Endothelial cell of hepatic sinusoid (primary cell): ENCODE measurements at regions not wholly inside any gene's neighbourhood (a gene's known extent, or its start where the extent isn't known, plus 50 kb on each side); places are given as distances from the start of the nearest gene placed in this dataset.
"Not testable (repeated sequence)": the region's sequence is repeated elsewhere in the genome, so short reads cannot be mapped to it uniquely, and the experiment has no call there.

Experiments used
- in situ Hi-C: cut with HindIII; loops from 2 replicates; pipeline ENCODE4 v1.10.0; 2017; ENCODE audit warnings: low sequenced_read_pairs

GRCh38 chr6:81630719-81631118, 121.8 kb downstream of the TENT5A start:
- in situ Hi-C loops, result no loop called here

GRCh38 chr6:81625216-81625615, 127.3 kb downstream of the TENT5A start:
- in situ Hi-C loops, result no loop called here

DNA sequence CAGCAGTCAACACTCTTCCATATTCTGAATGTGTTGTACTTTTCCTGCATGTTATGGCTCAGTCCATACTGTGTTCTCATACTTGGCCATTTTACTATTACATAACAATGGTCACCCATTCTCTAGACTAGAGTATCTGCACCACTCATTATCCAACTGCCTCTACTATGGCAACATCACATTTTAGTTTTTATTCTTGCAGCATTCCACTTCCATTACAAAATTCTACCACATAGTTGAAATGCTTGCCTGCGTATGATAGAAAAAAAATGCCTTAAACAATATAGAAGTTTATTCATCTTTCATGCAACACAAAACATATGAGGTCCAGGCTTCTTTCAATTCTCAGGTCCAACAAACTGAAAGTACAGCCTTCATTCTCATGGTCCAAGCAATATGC, 128.0 kb downstream of the TENT5A start:
- in situ Hi-C loops, result no loop called here

DNA sequence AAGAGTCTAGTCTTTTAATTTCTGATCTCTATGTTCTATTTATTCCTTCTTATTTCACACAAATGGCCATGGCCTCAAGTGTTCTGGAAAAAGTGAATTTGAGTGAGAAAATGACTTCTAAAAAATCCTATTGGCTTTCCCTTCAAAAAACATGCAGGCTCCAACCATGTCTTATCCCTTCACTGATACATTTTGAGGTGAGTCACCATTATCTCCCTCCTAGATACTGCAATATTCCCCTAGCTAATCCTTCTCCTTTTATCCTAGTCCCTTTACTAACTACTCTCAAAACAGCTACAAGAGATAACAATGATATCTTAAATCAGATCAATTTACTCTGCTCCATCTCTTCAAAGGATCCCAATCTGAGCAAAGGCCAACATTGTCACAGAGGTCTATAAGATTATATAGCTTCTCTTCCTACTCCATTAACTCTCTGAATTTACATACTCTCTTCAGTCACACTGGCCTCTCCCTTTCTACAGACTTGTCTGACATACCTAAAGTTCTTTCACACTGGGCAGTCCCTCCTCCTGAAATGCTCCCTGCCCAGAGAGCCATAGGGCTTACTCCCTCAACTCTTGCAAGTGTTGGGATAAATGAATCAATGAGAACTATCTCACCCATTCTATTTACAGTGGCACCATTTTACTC, 129.2 kb downstream of the TENT5A start:
- in situ Hi-C loops, result no loop called here

- in situ Hi-C loops, result no loop called here
Observed at GRCh38 chr6:81621816-81622395, 130.6 kb downstream of the TENT5A start.

DNA sequence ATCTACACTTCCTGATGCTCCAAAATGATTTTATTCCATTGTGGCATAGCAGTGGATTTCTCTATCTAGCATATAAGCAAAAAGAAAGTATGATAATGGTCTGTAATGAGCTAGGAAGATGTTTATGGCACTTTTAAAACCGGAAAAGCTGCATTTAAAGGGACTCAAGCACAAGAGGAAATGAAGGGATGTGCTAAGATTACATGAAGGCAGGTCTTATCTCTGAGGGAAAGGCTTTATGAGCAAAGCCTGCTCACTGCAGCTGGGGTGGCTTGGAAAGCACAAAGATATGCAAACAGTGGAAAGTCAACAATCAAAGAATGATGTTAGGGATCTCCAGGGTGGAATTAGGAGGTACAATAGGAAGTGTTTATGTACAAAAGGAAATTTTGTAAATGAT, 138.2 kb downstream of the TENT5A start:
- in situ Hi-C loops, result no loop called here

- in situ Hi-C loops, result no loop called here
Observed at GRCh38 chr6:81613606-81614005, 138.9 kb downstream of the TENT5A start.

GRCh38 chr6:81612136-81612535, 140.3 kb downstream of the TENT5A start:
- in situ Hi-C loops, result no loop called here

DNA sequence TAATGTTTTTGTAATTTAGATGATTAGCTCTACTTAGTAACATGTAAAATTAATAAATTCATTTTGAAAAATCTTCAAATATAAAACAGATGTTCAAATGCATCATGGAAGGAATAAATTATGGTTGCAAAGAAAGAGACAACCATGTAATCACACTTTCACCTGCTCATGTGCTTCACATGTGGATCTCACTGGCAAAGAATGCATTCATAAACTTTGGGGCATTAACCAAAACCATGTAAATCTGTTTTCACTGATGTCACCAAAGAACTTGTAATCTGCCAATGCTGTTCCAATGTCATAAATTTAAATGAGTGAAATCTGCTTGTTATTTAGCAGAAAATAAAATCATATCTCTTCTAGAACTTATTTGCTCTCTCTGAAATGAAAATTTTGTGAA, 142.7 kb downstream of the TENT5A start:
- in situ Hi-C loops, result no loop called here

DNA sequence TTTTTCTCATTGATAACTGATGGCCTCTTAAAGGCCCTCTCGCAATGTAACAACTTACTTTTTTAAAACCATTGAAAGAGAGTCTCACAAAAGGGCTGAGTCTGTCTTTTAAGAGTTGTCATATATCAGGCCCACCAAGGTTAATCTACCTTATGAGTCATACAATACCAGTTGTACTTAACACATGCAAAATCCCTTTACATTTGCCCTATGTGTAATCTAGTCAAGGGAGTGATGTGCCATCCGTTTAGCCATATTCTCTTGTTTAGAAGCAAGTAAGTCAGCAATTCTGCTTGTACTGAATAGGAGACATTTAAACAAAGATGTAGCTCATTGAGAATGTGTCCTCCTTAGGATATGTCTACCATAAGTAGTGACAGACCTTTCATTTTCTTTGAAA, 143.7 kb downstream of the TENT5A start:
- in situ Hi-C loops, result no loop called here

GRCh38 chr6:81606965-81607381, 145.5 kb downstream of the TENT5A start:
- in situ Hi-C loops, result no loop called here

DNA sequence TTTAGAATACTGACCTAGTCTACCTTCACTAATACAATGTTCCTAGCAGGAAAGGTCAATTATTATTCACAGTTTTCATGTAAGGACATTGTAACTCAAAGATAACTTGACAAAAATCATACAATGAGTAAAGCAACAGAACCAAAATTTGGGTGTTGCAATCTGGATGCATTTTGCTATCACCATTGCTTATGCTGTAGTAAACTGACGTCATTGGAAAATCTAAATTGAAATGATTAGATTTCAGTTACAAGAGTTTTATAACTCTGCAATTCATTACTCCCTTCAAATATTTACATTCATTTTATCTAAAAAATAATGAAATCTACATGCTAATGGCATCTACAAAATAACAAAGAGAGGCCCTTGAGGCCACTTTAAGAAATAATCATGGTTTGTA, 147.0 kb downstream of the TENT5A start:
- in situ Hi-C loops, result no loop called here

DNA sequence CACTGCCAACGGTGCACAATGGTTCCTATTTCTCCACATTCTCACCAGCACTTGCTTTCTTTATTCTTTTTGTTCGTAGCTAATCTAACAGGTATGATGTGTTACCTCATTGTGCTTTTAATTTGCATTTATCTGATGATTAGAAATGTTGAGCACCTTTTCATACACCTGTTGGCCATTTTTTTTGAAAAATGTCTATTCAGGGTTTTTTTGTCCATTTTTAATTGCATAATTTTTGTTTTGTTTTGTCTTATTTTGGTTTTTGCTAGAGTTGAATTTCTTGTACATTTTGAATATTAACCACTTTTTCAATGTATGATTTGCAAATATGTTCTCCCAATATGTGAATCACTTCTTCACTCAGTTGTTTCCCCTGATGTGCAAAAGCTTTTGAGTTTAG, 150.6 kb downstream of the TENT5A start:
- in situ Hi-C loops, result no loop called here

DNA sequence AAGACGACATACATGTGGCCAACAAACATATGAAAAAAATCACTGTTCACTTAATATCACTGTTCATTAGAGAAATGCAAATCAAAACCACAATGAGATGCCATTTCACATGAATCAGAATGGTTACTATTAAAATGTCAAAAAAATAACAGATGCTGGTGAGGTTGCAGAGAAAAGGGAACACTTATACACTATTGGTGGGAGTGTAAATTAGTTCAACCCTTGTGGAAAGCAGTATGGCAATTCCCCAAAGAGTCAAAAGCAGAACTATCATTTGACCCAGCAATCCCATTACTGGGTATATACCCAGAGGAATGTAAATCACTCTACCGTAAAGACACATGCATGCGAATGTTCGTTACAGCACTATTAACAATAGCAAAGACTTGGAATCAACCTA, 152.0 kb downstream of the TENT5A start:
- in situ Hi-C loops, result not testable (repeated sequence)

DNA sequence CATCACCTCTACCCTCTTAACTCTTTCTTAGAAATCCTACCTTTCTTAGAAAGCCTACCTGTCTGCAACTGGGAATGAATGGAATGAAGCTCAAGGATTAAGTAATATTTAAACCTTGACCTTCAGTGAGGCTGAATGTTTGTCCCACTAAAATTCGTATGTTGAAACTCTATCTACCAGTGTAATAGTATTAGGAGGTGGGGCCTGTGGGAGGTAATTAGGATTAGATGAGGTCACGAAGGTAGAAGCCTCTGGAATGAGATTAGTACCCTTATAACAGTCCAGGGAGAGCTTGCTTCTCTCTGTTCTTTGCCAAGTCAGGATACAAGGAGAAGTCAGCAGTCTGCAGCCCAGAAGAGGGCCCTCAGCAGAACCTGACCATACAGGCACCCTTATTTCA, 158.0 kb downstream of the TENT5A start:
- in situ Hi-C loops, result no loop called here

GRCh38 chr6:81590314-81590691, 162.2 kb downstream of the TENT5A start:
- in situ Hi-C loops, result no loop called here

- in situ Hi-C loops, result no loop called here
Observed at GRCh38 chr6:81589465-81590313, 162.8 kb downstream of the TENT5A start.

GRCh38 chr6:81585686-81586085, 166.8 kb downstream of the TENT5A start:
- in situ Hi-C loops, result not testable (repeated sequence)

DNA sequence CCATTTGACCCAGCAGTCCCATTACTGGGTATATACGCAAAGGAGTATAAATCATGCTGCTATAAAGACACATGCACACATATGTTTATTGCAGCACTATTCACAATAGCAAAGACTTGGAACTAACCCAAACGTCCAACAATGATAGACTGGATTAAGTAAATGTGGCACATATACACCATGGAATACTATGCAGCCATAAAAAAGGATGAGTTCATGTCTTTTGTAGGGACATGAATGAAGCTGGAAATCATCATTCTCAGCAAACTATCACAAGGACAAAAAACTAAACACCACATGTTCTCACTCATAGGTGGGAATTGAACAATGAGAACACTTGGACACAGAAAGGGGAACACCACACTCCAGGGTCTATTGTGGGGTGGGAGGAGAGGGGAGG, 168.3 kb downstream of the TENT5A start:
- in situ Hi-C loops, result not testable (repeated sequence)

DNA sequence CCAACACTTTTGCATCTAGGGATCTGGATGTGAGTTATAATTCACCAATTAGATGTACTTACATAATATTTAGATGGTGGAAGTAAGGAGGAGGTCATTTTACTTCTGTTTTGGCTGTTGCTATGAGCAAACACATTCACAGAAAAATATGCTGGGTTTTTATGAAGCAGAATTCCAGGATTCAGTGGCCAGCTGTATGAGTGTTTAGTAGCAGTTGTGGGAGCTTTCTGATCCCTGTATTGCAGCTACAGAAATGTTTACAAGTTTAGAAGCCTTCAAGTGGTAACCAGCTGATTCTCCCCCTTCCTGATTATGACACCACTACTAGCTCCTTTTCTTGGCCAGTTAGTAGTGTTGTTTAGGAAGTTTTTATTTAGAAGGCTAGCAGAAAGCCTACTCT, 177.0 kb downstream of the TENT5A start:
- in situ Hi-C loops, result no loop called here

- in situ Hi-C loops, result no loop called here
Observed at GRCh38 chr6:81572020-81572419, 180.5 kb downstream of the TENT5A start.

DNA sequence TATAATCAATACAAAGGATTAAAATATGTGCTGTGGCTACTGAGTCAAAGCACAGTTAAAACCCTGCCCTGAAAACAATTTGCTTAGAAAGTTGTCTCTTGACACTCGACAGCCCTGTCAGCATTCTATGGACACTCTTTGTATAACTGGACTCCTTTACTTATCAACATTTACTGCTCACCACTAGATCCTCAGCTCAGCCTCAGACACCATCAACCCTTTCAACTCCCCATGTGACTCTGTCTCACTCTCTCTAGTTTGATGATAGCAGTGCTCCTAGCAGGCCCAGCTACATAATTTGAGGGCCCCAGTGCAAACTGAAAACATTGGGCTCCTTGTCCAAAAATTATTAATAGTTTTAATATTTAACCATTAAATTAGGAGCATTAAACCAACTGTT, 181.8 kb downstream of the TENT5A start:
- in situ Hi-C loops, result no loop called here
